ENCODE measurements at regions not wholly inside any gene's neighbourhood (a gene's known extent, or its start where the extent isn't known, plus 50 kb on each side); places are given as distances from the start of the nearest gene placed in this dataset.

DNA sequence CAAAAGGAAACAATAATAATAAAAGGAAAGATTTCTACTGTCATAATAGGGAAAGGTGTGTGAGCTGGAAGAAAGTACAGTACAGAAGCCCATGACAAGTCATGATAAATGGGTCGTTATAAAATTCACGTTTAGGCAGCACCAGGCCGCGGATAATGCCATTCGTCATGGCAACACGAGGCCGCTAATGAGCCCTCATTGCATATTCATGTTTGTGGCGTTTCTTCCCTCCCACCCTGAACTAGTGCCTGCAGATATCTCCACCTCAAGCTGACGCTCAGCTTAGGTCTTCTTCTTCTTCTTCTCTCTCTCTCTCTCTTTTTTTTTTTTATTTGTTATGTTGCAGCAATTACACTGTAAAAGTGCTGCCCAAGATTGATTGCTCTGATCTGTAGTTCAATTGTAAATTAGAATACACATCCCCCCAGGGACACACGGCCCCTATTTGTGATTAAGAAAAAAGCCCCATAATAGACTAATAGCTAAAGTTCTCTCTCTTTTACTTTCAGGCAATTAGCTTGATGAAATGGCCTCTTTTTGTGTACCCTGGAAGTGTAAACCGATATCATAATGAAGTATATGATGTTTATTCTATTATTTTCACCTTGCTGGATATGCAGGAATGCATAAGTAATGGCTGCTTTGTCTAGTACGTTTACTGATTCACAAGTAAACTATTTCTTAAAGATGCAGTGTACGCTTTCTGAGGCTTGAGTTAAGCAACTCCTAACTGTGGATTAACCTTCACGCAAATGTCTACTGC is 61.9 kb upstream of the NR2F2 start (continued):
- TF ChIP-seq, protein P1, sequence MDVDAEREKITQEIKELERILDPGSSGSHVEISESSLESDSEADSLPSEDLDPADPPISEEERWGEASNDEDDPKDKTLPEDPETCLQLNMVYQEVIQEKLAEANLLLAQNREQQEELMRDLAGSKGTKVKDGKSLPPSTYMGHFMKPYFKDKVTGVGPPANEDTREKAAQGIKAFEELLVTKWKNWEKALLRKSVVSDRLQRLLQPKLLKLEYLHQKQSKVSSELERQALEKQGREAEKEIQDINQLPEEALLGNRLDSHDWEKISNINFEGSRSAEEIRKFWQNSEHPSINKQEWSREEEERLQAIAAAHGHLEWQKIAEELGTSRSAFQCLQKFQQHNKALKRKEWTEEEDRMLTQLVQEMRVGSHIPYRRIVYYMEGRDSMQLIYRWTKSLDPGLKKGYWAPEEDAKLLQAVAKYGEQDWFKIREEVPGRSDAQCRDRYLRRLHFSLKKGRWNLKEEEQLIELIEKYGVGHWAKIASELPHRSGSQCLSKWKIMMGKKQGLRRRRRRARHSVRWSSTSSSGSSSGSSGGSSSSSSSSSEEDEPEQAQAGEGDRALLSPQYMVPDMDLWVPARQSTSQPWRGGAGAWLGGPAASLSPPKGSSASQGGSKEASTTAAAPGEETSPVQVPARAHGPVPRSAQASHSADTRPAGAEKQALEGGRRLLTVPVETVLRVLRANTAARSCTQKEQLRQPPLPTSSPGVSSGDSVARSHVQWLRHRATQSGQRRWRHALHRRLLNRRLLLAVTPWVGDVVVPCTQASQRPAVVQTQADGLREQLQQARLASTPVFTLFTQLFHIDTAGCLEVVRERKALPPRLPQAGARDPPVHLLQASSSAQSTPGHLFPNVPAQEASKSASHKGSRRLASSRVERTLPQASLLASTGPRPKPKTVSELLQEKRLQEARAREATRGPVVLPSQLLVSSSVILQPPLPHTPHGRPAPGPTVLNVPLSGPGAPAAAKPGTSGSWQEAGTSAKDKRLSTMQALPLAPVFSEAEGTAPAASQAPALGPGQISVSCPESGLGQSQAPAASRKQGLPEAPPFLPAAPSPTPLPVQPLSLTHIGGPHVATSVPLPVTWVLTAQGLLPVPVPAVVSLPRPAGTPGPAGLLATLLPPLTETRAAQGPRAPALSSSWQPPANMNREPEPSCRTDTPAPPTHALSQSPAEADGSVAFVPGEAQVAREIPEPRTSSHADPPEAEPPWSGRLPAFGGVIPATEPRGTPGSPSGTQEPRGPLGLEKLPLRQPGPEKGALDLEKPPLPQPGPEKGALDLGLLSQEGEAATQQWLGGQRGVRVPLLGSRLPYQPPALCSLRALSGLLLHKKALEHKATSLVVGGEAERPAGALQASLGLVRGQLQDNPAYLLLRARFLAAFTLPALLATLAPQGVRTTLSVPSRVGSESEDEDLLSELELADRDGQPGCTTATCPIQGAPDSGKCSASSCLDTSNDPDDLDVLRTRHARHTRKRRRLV (CRISPR knock-in tag; IDR thresholded peaks at IDR 0.05): no peak
- TF ChIP-seq, protein P2, sequence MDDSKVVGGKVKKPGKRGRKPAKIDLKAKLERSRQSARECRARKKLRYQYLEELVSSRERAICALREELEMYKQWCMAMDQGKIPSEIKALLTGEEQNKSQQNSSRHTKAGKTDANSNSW (CRISPR knock-in tag; IDR thresholded peaks at IDR 0.05; ENCODE audit: borderline replicate concordance): no peak

DNA sequence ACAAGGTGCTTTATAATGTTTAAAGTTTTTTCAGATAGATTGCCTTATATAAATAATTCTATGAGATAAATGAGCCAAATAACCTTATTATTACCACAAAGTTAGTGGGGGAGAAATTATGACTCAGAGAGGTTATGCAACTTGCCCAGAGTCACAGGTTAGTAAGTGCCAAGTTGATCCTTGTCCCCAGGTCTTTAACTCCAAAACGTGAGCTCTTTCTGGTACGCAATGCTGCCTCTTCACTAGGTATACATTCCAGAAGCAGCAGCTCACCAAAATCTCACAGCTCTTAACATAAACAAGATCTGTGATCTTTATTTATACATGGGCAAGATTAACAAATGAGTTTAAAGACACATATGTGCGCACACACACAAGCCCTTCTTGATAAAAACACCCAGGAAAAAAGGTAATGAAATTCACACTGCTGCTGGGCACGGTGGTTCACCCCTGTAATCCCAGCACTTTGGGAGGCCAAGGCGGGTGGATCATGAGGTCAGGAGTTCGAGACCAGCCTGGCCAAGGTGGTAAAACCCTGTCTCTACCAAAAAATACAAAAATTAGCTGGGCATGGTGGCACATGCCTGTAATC is 59.8 kb upstream of the NR2F2 start:
- Histone ChIP-seq H3K27ac (ENCODE audit: extremely low read length, insufficient read depth, low read length) (peak overlapping the region; percentile 44), H3K9me3 (ENCODE audit: low read length) (no peaks in the 10 kb centered on the region), H2AFZ (ENCODE audit: low read length) (no peak overlapping the region), H3K4me2 (ENCODE audit: low read depth, low read length) (no peak overlapping the region), H3K36me3 (replicated peaks in 1 of 2; ENCODE audit: control insufficient read depth in 1 of 2, insufficient read depth in 2 of 2, low read length in 2 of 2) (no peaks in the 10 kb centered on the region), H3K4me1 (ENCODE audit: insufficient read depth, low read length) (peaks cover 46% of the 10 kb centered on the region), H3K27me3 (ENCODE audit: control insufficient read depth in 1 of 2, insufficient read depth in 2 of 2, low read length in 2 of 2) (no peaks in the 10 kb centered on the region), H3K4me3 (replicated peaks in 1 of 3; ENCODE audit: insufficient read depth in 1 of 3, low read depth in 2 of 3, low read length in 3 of 3) (no peak overlapping the region), H4K20me1 (ENCODE audit: insufficient read depth, low read length) (no peaks in the 10 kb centered on the region), H3K9ac (ENCODE audit: insufficient read depth, low read depth, low read length) (no peak overlapping the region), H3K79me2 (ENCODE audit: insufficient read depth, low read length) (no peaks in the 10 kb centered on the region)
- intact Hi-C loops (cut with micrococcal nuclease; ENCODE audit: unreplicated experiment) (no loop called here), in situ Hi-C loops (cut with HindIII; ENCODE audit: extremely low pct_ligation_motif_present, low pct_unique_long_range_greater_than_20kb) (no loop called here)
- WGBS (ENCODE audit: low lambda C conversion rate): 58% methylated on average over 6 of the region's 6 CpGs
- POLR2A ChIA-PET: interaction anchor here (0.9 to 1.8 kb wide), 4 partner anchors 8 to 87 kb away, joined by 3 to 8 read pairs (median 4); partner anchors contain the start of gene NR2F2
- no TSS peak for BruUV-seq (replicated peaks)
- FAIRE-seq (peak; percentile 76), ATAC-seq (peak; percentile 84), DNase-seq (ENCODE audit: low spot score) (peak; percentile 87)
- CTCF ChIA-PET (ENCODE audit: low intra/inter-chr PET ratio, low total read pairs): no interaction called here
- peak; percentile 66 for TF ChIP-seq FOXA3 (CRISPR knock-in tag; IDR thresholded peaks at IDR 0.05)
- no peak for TF ChIP-seq TAF1 (CRISPR knock-in tag; IDR thresholded peaks at IDR 0.05)
- TF ChIP-seq FOXP1 (IDR thresholded peaks at IDR 0.05): no peak
- peak; percentile 66 for TF ChIP-seq FOXP1 (CRISPR knock-in tag; IDR thresholded peaks at IDR 0.05)
- TF ChIP-seq JUN (CRISPR knock-in tag; IDR thresholded peaks at IDR 0.05): peak; percentile 71; the same call in 1 of the 2 replicates
- peak; percentile 45; the same call in 1 of the 2 replicates for TF ChIP-seq ZNF501 (CRISPR knock-in tag; IDR thresholded peaks at IDR 0.05)
- TF ChIP-seq, protein P3, sequence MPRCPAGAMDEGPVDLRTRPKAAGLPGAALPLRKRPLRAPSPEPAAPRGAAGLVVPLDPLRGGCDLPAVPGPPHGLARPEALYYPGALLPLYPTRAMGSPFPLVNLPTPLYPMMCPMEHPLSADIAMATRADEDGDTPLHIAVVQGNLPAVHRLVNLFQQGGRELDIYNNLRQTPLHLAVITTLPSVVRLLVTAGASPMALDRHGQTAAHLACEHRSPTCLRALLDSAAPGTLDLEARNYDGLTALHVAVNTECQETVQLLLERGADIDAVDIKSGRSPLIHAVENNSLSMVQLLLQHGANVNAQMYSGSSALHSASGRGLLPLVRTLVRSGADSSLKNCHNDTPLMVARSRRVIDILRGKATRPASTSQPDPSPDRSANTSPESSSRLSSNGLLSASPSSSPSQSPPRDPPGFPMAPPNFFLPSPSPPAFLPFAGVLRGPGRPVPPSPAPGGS (CRISPR knock-in tag; IDR thresholded peaks at IDR 0.05): 0 out of 2 replicates have a peak, but pooled peaks have one; percentile 57
- peak; percentile 97 for TF ChIP-seq BHLHE40 (IDR thresholded peaks at IDR 0.05; ENCODE audit: low read length)
- TF ChIP-seq HDAC2 (CRISPR knock-in tag; IDR thresholded peaks at IDR 0.05): peak; percentile 54; the same call in 1 of the 2 replicates
- no peak for TF ChIP-seq ZNF777 (CRISPR knock-in tag; IDR thresholded peaks at IDR 0.05)
- TF ChIP-seq, protein P4, sequence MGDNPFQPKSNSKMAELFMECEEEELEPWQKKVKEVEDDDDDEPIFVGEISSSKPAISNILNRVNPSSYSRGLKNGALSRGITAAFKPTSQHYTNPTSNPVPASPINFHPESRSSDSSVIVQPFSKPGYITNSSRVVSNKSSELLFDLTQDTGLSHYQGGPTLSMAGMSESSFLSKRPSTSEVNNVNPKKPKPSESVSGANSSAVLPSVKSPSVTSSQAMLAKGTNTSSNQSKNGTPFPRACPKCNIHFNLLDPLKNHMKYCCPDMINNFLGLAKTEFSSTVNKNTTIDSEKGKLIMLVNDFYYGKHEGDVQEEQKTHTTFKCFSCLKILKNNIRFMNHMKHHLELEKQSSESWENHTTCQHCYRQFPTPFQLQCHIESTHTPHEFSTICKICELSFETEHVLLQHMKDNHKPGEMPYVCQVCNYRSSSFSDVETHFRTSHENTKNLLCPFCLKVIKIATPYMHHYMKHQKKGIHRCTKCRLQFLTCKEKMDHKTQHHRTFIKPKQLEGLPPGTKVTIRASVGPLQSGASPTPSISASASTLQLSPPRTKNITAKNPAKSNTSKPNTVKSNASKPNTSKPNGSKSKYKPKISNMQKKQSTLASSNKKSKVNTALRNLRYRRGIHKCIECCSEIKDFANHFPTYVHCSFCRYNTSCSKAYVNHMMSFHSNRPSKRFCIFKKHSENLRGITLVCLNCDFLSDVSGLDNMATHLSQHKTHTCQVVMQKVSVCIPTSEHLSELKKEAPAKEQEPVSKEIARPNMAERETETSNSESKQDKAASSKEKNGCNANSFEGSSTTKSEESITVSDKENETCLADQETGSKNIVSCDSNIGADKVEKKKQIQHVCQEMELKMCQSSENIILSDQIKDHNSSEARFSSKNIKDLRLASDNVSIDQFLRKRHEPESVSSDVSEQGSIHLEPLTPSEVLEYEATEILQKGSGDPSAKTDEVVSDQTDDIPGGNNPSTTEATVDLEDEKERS (CRISPR knock-in tag; IDR thresholded peaks at IDR 0.05): no peak
